ENCODE measurements at regions not wholly inside any gene's neighbourhood (a gene's known extent, or its start where the extent isn't known, plus 50 kb on each side); places are given as distances from the start of the nearest gene placed in this dataset.

- TF ChIP-seq KDM5A (IDR thresholded peaks at IDR 0.05; ENCODE audit: low read length) (no peak), BCL11A (IDR thresholded peaks at IDR 0.05; ENCODE audit: low read depth in 2 of 2, low read length in 2 of 2) (no peak), KDM1A (IDR thresholded peaks at IDR 0.05; ENCODE audit: borderline replicate concordance, low read length) (no peak), BACH1 (IDR thresholded peaks at IDR 0.05; ENCODE audit: low read length) (no peak), TCF12 (IDR thresholded peaks at IDR 0.05; ENCODE audit: low read depth, low read length) (no peak), CBX5 (IDR thresholded peaks at IDR 0.05; ENCODE audit: low read depth, low read length) (no peak), SP1 (IDR thresholded peaks at IDR 0.05; ENCODE audit: low read depth, low read length) (no peak)
Measured at GRCh38 chr4:13678186-13678924, 50.8 kb upstream of the BOD1L1 start (continued).

Data from H1 (cell line).